HEK293 (cell line): ENCODE measurements at regions not wholly inside any gene's neighbourhood (a gene's known extent, or its start where the extent isn't known, plus 50 kb on each side); places are given as distances from the start of the nearest gene placed in this dataset.

Experiments
- ATF2 ChIP-seq: fragments of 450-650 bp; formaldehyde crosslinking; IDR thresholded peaks from 2 replicates; pipeline ENCODE4 v1.5.1; 2016; ENCODE audit warnings: missing biosample characterization, missing genetic modification characterization, low read depth
- MZF1 ChIP-seq: fragments of 450-650 bp; formaldehyde crosslinking; IDR thresholded peaks from 2 replicates; pipeline ENCODE4 v1.5.1; 2017; ENCODE audit warnings: missing biosample characterization, missing genetic modification characterization, borderline replicate concordance
- ZNF175 ChIP-seq: fragments of 450-650 bp; formaldehyde crosslinking; IDR thresholded peaks from 2 replicates; pipeline ENCODE4 v1.5.1; 2016; ENCODE audit warnings: missing biosample characterization, missing genetic modification characterization
- ZNF2 ChIP-seq: fragments of 450-650 bp; formaldehyde crosslinking; IDR thresholded peaks from 2 replicates; pipeline ENCODE4 v1.5.1; 2016; ENCODE audit warnings: missing biosample characterization, missing genetic modification characterization
- ZNF280C ChIP-seq: fragments of 450-650 bp; formaldehyde crosslinking; IDR thresholded peaks from 2 replicates; pipeline ENCODE4 v1.5.1; 2016; ENCODE audit warnings: missing biosample characterization, missing genetic modification characterization
- ZNF473 ChIP-seq: fragments of 450-650 bp; formaldehyde crosslinking; IDR thresholded peaks from 2 replicates; pipeline ENCODE4 v1.5.1; 2017; ENCODE audit warnings: missing biosample characterization, missing genetic modification characterization
- ZNF518A ChIP-seq: fragments of 450-650 bp; formaldehyde crosslinking; conservative IDR thresholded peaks from 2 replicates; pipeline ENCODE4 v1.5.1; 2016; ENCODE audit warnings: low read depth, missing biosample characterization, missing genetic modification characterization
- ZNF560 ChIP-seq: fragments of 450-650 bp; formaldehyde crosslinking; IDR thresholded peaks from 2 replicates; pipeline ENCODE4 v1.5.1; 2017; ENCODE audit warnings: missing biosample characterization, missing genetic modification characterization, borderline replicate concordance
- ZSCAN30 ChIP-seq: fragments of 450-650 bp; IDR thresholded peaks from 2 replicates; pipeline ENCODE4 v1.5.1; 2018; ENCODE audit warnings: missing biosample characterization, mild to moderate bottlenecking, missing genetic modification characterization, moderate library complexity
- TF ChIP-seq, protein P1 (sequence below): fragments of 450-650 bp; formaldehyde crosslinking; IDR thresholded peaks from 2 replicates; pipeline ENCODE4 v1.5.1; 2016; ENCODE audit warnings: missing biosample characterization, missing genetic modification characterization
- TF ChIP-seq, protein P2 (sequence below): fragments of 450-650 bp; formaldehyde crosslinking; IDR thresholded peaks from 2 replicates; pipeline ENCODE4 v1.5.1; 2017; ENCODE audit warnings: missing biosample characterization, missing genetic modification characterization
- TF ChIP-seq, protein P3 (sequence below): fragments of 450-650 bp; formaldehyde crosslinking; IDR thresholded peaks from 2 replicates; pipeline ENCODE4 v1.5.1; 2017; ENCODE audit warnings: missing biosample characterization, mild to moderate bottlenecking, missing genetic modification characterization, moderate library complexity

DNA sequence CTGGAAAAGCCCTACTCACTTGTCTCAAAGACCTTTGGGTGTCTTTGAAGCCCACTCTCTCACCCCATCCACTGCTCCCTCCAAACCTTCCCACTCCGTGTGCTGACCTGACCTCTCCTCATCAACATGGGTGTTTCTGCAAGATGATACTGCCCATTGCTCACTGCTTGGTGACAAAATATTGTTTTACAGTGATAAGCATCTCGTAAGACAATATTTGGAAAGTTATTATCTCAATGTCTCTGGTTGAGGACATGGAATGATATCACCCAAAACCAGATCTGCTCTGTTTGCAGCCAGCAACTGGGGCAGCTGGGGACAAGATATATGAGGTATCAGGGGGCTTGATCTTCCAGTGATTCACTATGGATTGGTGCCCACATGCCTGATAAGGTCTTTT is 195.8 kb downstream of the SALL1 start (continued):
- TF ChIP-seq, protein P1, sequence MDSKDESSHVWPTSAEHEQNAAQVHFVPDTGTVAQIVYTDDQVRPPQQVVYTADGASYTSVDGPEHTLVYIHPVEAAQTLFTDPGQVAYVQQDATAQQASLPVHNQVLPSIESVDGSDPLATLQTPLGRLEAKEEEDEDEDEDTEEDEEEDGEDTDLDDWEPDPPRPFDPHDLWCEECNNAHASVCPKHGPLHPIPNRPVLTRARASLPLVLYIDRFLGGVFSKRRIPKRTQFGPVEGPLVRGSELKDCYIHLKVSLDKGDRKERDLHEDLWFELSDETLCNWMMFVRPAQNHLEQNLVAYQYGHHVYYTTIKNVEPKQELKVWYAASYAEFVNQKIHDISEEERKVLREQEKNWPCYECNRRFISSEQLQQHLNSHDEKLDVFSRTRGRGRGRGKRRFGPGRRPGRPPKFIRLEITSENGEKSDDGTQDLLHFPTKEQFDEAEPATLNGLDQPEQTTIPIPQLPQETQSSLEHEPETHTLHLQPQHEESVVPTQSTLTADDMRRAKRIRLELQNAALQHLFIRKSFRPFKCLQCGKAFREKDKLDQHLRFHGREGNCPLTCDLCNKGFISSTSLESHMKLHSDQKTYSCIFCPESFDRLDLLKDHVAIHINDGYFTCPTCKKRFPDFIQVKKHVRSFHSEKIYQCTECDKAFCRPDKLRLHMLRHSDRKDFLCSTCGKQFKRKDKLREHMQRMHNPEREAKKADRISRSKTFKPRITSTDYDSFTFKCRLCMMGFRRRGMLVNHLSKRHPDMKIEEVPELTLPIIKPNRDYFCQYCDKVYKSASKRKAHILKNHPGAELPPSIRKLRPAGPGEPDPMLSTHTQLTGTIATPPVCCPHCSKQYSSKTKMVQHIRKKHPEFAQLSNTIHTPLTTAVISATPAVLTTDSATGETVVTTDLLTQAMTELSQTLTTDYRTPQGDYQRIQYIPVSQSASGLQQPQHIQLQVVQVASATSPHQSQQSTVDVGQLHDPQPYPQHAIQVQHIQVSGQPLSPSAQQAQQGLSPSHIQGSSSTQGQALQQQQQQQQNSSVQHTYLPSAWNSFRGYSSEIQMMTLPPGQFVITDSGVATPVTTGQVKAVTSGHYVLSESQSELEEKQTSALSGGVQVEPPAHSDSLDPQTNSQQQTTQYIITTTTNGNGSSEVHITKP (tag by site-specific recombination): no peak
- TF ChIP-seq ATF2 (tag by site-specific recombination) (no peak), ZNF2 (tag by site-specific recombination) (no peak), MZF1 (tag by site-specific recombination) (peak; percentile 43; the same call in 1 of the 2 replicates), ZNF280C (tag by site-specific recombination) (no peak), ZSCAN30 (tag by site-specific recombination) (no peak), ZNF175 (no peak), ZNF473 (tag by site-specific recombination) (no peak), ZNF518A (tag by site-specific recombination) (0 out of 2 replicates have a peak, but pooled peaks have one; percentile 26), ZNF560 (tag by site-specific recombination) (no peak)
- TF ChIP-seq, protein P2, sequence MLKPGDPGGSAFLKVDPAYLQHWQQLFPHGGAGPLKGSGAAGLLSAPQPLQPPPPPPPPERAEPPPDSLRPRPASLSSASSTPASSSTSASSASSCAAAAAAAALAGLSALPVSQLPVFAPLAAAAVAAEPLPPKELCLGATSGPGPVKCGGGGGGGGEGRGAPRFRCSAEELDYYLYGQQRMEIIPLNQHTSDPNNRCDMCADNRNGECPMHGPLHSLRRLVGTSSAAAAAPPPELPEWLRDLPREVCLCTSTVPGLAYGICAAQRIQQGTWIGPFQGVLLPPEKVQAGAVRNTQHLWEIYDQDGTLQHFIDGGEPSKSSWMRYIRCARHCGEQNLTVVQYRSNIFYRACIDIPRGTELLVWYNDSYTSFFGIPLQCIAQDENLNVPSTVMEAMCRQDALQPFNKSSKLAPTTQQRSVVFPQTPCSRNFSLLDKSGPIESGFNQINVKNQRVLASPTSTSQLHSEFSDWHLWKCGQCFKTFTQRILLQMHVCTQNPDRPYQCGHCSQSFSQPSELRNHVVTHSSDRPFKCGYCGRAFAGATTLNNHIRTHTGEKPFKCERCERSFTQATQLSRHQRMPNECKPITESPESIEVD (tag by site-specific recombination): peak; percentile 38; the same call in 1 of the 2 replicates
- TF ChIP-seq, protein P3, sequence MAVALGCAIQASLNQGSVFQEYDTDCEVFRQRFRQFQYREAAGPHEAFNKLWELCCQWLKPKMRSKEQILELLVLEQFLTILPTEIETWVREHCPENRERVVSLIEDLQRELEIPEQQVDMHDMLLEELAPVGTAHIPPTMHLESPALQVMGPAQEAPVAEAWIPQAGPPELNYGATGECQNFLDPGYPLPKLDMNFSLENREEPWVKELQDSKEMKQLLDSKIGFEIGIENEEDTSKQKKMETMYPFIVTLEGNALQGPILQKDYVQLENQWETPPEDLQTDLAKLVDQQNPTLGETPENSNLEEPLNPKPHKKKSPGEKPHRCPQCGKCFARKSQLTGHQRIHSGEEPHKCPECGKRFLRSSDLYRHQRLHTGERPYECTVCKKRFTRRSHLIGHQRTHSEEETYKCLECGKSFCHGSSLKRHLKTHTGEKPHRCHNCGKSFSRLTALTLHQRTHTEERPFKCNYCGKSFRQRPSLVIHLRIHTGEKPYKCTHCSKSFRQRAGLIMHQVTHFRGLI (tag by site-specific recombination): no peak; the same call in 1 of the 2 replicates
